ENCODE measurements at regions not wholly inside any gene's neighbourhood (a gene's known extent, or its start where the extent isn't known, plus 50 kb on each side); places are given as distances from the start of the nearest gene placed in this dataset.

- no TSS peak for BruUV-seq (replicated peaks)
- Histone ChIP-seq H3K4me3 (replicated peaks in 1 of 3; ENCODE audit: insufficient read depth in 1 of 3, low read depth in 1 of 3, low read length in 3 of 3) (no peak overlapping the region), H3K79me2 (ENCODE audit: control insufficient read depth, insufficient read depth, low read length) (no peaks in the 10 kb centered on the region), H3K27ac (ENCODE audit: insufficient read depth, low read depth, low read length) (no peak overlapping the region), H3K9me1 (replicated peaks; ENCODE audit: control insufficient read depth, extremely low read depth, insufficient read depth, low read length) (no peaks in the 10 kb centered on the region), H3K4me1 (ENCODE audit: control insufficient read depth, extremely low read depth, insufficient read depth, low read length) (peaks cover 19% of the 10 kb centered on the region), H4K20me1 (replicated peaks; ENCODE audit: control insufficient read depth, extremely low read depth, insufficient read depth, low read length) (no peaks in the 10 kb centered on the region), H3K27me3 (ENCODE audit: control insufficient read depth in 2 of 2, insufficient read depth in 2 of 2, low read length in 2 of 2) (peaks cover 3% of the 10 kb centered on the region in 2 experiments), H3K9me3 (replicated peaks; ENCODE audit: control insufficient read depth, insufficient read depth, low read length) (no peaks in the 10 kb centered on the region), H2AFZ (ENCODE audit: low read depth, low read length) (no peak overlapping the region), H3K4me2 (ENCODE audit: insufficient read depth, low read length) (no peak overlapping the region), H3K9ac (replicated peaks; ENCODE audit: extremely low read depth, insufficient read depth, low read length) (no peak overlapping the region), H3K36me3 (ENCODE audit: control insufficient read depth in 2 of 2, extremely low read depth in 1 of 2, insufficient read depth in 2 of 2, low read length in 2 of 2) (no peaks in the 10 kb centered on the region)
- ChIA-PET POLR2A (no interaction called here), CTCF (interaction anchor here (1.0 to 1.8 kb wide), 4 partner anchors 9 to 28 kb away, joined by 3 read pairs; no protein-coding TSS in a partner anchor)
- dilution Hi-C loops (cut with MboI; ENCODE audit: extremely low pct_ligation_motif_present, low sequenced_read_pairs): no loop called here
- TF ChIP-seq GATA2 (IDR thresholded peaks at IDR 0.05; ENCODE audit: insufficient read depth, insufficient read length, low read depth, low read length) (no peak), CTCF (IDR thresholded peaks at IDR 0.05; ENCODE audit: extremely low read depth in 1 of 2, insufficient read depth in 1 of 2, low read depth in 1 of 2, low read length in 2 of 2) (no peak), POLR2A (IDR thresholded peaks at IDR 0.05; ENCODE audit: low read depth, low read length) (no peak), MAX (IDR thresholded peaks at IDR 0.05; ENCODE audit: insufficient read depth, insufficient read length) (no peak), EZH2 (IDR thresholded peaks at IDR 0.05; ENCODE audit: borderline replicate concordance, low read depth, low read length, severe bottlenecking) (no peak)
- FAIRE-seq (no peak), DNase-seq (ENCODE audit: low read depth, low spot score) (no peak)
- intact Hi-C loops (cut with micrococcal nuclease): loop anchor here (5.0 kb wide), 1 partner anchor 604 kb away; no protein-coding TSS in a partner anchor
Measured at GRCh38 chr10:35888400-35888799, 246.3 kb upstream of the FZD8 start.

- H3K9me3 ChIP-seq (replicated peaks; ENCODE audit: control insufficient read depth, insufficient read depth, low read length): no peaks in the 10 kb centered on the region
- no peak overlapping the region for H3K9ac ChIP-seq (replicated peaks; ENCODE audit: extremely low read depth, insufficient read depth, low read length)
- DNase-seq (ENCODE audit: low read depth, low spot score) (no peak), FAIRE-seq (no peak)
- H3K27me3 ChIP-seq (ENCODE audit: control insufficient read depth in 2 of 2, insufficient read depth in 2 of 2, low read length in 2 of 2): peaks cover 3% of the 10 kb centered on the region in 2 experiments
- ChIA-PET CTCF (interaction anchor here (1.1 to 1.8 kb wide), 2 partner anchors 18 to 29 kb away, joined by 3 read pairs; no protein-coding TSS in a partner anchor), POLR2A (no interaction called here)
- H3K9me1 ChIP-seq (replicated peaks; ENCODE audit: control insufficient read depth, extremely low read depth, insufficient read depth, low read length): no peaks in the 10 kb centered on the region
- no peak overlapping the region for H3K4me2 ChIP-seq (ENCODE audit: insufficient read depth, low read length)
- TF ChIP-seq POLR2AphosphoS5 (IDR thresholded peaks at IDR 0.05; ENCODE audit: insufficient read depth, low read depth, low read length) (no peak), FOS (IDR thresholded peaks at IDR 0.05; ENCODE audit: borderline replicate concordance, insufficient read depth, low read length) (no peak)
- no TSS peak for BruUV-seq (replicated peaks)
- no peaks in the 10 kb centered on the region for H3K36me3 ChIP-seq (ENCODE audit: control insufficient read depth in 2 of 2, extremely low read depth in 1 of 2, insufficient read depth in 2 of 2, low read length in 2 of 2)
- intact Hi-C loops (cut with micrococcal nuclease): loop anchor here (5.0 kb wide), 1 partner anchor 605 kb away; no protein-coding TSS in a partner anchor
- no peak overlapping the region for H3K4me3 ChIP-seq (replicated peaks in 1 of 3; ENCODE audit: insufficient read depth in 1 of 3, low read depth in 1 of 3, low read length in 3 of 3)
- H3K27ac ChIP-seq (ENCODE audit: insufficient read depth, low read depth, low read length): no peak overlapping the region
- no peaks in the 10 kb centered on the region for H4K20me1 ChIP-seq (replicated peaks; ENCODE audit: control insufficient read depth, extremely low read depth, insufficient read depth, low read length)
- H3K79me2 ChIP-seq (ENCODE audit: control insufficient read depth, insufficient read depth, low read length): no peaks in the 10 kb centered on the region
- H3K4me1 ChIP-seq (ENCODE audit: control insufficient read depth, extremely low read depth, insufficient read depth, low read length): peaks cover 19% of the 10 kb centered on the region
- dilution Hi-C loops (cut with MboI; ENCODE audit: extremely low pct_ligation_motif_present, low sequenced_read_pairs): no loop called here
- H2AFZ ChIP-seq (ENCODE audit: low read depth, low read length): no peak overlapping the region
Measured at GRCh38 chr10:35887685-35888084, 245.6 kb upstream of the FZD8 start.

Measured in endothelial cell of umbilical vein (primary cell).